ENCODE measurements at regions not wholly inside any gene's neighbourhood (a gene's known extent, or its start where the extent isn't known, plus 50 kb on each side); places are given as distances from the start of the nearest gene placed in this dataset.

DNA sequence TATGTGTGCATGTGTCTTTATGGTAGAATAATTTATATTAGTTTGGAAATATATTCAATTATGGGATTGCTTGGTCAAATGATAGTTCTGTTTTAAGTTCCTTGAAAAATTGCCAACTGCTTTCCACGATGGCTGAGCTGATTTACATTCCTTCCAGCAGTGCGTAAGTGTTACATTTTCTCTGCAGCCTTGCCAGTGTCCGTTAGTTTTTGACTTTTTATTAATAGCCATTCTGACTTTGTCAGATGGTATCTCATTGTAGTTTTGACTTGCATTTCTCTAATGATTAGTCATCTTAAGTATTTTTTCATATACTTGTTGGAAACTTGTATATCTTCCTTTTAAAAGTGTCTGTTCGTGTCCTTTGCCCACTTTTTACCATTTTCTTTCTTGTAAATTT lies 434.2 kb upstream of the POT1 start:
- TF ChIP-seq, protein P1, sequence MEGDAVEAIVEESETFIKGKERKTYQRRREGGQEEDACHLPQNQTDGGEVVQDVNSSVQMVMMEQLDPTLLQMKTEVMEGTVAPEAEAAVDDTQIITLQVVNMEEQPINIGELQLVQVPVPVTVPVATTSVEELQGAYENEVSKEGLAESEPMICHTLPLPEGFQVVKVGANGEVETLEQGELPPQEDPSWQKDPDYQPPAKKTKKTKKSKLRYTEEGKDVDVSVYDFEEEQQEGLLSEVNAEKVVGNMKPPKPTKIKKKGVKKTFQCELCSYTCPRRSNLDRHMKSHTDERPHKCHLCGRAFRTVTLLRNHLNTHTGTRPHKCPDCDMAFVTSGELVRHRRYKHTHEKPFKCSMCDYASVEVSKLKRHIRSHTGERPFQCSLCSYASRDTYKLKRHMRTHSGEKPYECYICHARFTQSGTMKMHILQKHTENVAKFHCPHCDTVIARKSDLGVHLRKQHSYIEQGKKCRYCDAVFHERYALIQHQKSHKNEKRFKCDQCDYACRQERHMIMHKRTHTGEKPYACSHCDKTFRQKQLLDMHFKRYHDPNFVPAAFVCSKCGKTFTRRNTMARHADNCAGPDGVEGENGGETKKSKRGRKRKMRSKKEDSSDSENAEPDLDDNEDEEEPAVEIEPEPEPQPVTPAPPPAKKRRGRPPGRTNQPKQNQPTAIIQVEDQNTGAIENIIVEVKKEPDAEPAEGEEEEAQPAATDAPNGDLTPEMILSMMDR (IDR thresholded peaks at IDR 0.05) = no peak

DNA sequence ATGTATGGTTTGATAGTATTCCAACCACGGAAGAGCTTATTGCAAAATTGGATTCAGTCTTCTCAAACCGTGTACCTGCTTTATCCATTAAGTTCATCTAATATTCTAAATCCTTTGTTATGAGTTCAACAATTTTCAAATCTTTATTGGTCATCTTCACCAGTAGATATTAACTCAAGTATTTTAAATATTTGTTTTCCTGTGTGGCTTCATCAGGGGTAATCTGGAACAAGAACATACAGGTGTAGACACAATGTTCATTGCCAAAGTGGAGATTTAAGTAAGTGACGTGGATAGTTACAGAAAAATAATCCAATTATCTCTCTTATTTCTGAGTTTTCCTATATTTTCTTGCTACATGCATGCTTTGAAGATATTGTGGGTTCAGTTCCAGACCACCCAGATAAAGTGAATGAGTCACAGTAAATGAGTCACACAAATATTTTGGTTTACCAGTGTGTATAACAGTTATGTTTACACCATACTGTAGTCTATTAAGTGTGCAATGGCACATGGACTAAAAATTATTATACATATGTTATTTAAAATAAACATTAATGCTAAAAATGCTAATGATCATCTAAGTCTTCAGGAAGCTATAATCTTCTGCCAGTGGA lies 429.0 kb upstream of the POT1 start:
- TF ChIP-seq, protein P1 (IDR thresholded peaks at IDR 0.05) = no peak

DNA sequence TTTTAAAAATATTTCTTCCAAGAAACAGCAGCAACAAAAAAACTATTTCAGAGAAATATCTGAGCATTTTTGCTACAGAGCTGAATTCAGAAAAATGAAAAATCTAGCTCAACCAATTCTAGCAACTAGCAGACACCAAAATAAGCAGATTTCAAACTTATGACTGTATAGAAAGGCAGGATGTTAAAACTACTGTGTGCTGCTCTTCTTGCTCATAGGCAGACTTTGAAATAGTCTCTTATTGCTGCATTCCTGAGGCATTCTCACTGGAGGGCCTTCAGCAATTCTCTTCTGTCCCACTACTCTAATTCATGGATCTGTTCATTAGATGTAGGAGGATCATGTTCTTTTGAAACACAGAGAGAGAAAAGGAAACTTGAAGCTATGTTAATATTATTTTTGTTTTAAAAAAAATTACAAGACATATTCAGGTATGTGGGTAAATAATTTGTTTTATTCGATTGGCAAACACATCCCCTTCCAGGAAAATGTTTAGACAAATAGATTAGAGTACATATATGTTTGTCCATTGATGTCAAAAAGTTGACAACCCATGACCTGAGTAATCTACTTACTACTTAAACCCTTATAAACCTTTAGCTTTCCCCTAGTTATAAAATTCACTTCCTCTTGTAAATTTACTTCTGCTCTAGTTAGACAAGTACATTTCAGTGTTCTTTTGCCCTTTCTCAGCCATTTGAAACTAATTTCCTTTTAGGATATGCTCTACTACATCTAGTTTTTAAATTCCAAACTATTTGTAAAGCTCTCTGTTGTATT lies 428.2 kb upstream of the POT1 start:
- TF ChIP-seq, protein P1 (IDR thresholded peaks at IDR 0.05) = no peak

DNA sequence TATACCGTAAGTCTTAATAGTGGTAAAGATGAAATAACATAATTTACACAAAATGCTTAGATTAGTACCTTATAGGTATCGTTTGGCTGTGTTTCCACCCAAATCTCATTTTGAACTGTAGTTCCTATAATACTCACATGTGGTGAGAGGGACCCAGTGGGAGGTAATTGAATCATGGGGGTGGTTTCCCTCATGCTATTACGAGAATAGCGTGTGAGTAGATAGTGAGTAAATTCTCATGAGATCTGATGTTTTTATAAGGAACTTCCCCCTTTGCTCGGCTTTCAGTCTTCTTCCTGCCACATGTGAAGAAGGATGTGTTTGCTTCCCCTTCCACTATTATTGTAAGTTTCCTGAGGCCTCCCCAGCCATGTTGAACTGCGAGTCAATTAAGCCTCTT lies 426.3 kb upstream of the POT1 start:
- TF ChIP-seq, protein P1 (IDR thresholded peaks at IDR 0.05) = no peak

DNA sequence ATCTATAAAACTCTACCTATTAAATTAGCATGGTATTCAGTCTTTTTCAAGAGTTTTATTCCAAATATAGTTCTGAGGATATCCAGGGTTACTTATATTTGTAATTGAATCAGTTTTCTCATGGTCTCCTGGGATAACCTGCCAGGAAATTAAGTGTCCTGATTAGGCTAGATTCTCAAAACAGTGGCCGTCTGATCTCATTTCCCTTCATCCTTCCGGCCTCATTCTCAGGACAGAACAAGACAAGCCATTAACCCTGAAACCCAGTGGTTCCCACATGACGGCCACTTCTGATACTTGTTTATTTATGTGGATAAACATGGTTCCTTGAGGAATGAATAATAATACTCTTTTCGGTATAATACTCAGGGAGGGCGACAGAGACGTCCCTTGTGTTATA lies 417.6 kb upstream of the POT1 start:
- TF ChIP-seq, protein P1 (IDR thresholded peaks at IDR 0.05) = no peak

DNA sequence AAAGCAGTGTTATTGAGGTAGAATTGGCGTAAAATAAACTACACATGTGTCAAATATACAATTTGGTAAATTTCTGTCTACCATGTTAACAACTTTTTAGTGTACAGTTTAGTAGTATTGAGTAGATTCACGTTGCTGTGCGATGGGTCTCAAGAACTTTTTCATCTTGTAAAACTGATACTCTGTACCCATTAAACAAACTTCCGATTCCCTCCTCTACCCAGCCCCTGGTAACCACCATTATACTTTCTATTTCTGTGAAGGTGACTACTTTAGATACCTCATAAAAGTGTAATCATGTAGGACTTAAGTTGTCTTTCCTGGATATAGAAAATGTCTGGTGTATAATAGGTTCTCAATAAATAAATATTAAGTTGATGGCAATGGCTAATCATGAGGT lies 408.5 kb upstream of the POT1 start:
- TF ChIP-seq, protein P1 (IDR thresholded peaks at IDR 0.05) = no peak

DNA sequence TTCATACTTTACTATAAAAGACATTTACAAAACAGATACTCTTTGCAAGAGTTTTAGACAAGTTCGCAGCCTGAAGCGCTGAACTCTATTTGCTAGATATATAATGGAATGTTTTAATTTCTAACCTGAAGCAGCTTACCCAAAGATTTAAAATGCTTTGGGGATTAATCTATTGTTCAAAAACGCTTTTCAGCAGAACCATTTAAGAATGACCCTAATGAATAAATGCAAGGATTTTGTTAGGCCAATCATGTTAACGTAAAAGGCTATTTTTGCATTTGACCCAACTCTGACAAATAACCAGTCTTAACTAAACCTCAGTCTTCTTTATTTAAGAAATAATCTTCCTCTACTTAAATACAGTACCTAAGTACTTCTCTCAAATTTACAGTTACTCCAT lies 406.7 kb upstream of the POT1 start:
- TF ChIP-seq, protein P1 (IDR thresholded peaks at IDR 0.05) = no peak
